ENCODE measurements at regions not wholly inside any gene's neighbourhood (a gene's known extent, or its start where the extent isn't known, plus 50 kb on each side); places are given as distances from the start of the nearest gene placed in this dataset.

GRCh38 chr6:2436410-2437154 lies 191.2 kb upstream of the GMDS start:
- no peak for TF ChIP-seq CTCF (IDR thresholded peaks at IDR 0.05; ENCODE audit: insufficient read depth, low read length)

DNA sequence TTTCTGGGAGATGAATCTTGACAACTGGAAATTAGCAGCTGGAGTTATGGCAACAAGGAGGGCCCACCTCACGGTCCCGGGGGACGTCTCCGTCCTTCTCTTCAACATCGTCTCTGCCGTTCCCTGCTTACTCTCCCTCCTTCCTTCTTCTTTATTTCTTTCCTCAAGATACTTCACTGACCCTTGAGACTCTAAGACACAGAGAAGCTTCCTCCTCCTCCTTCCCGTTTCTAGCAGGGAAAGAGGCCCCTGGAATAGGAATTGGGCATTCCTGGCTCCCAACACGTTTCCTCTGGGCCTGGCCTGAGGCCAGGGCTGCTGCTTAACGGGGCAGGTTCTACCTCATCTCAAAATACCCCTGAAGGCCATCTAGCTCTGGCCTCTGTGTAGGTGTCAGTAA lies 189.9 kb upstream of the GMDS start:
- H3K4me3 ChIP-seq (ENCODE audit: low read depth, low read length): no peak overlapping the region
- no peak for TF ChIP-seq CTCF (IDR thresholded peaks at IDR 0.05; ENCODE audit: insufficient read depth, low read length)
- DNase-seq (ENCODE audit: low read depth): no peak

More at GRCh38 chr6:2436410-2437154, 191.2 kb upstream of the GMDS start:
- DNase-seq (ENCODE audit: low read depth): no peak
- no peak overlapping the region for H3K4me3 ChIP-seq (ENCODE audit: low read depth, low read length)

GRCh38 chr6:2434912-2435311 lies 189.5 kb upstream of the GMDS start:
- TF ChIP-seq CTCF (IDR thresholded peaks at IDR 0.05; ENCODE audit: insufficient read depth, low read length): no peak
- DNase-seq (ENCODE audit: low read depth): no peak

DNA sequence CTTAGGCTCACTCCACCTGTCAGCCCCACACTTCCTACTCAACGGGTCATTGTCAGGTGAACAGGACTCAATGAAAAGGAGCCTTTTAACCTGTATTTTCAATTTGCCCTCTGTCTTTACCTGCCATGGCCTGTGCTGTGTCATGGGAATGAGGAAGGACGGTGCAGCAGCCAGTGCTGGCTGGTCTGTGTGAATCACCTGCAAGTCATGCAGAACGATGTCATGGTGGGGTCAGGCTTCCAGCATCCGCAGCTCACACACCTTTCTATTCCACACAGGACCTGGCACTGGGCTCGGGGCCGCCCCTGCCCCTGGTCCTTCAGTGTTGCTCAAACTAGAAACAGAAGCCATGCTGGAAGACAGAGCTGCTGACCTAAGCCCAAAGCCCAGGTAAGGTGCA lies 188.7 kb upstream of the GMDS start:
- H3K4me3 ChIP-seq (ENCODE audit: low read depth, low read length): no peak overlapping the region
- DNase-seq (ENCODE audit: low read depth): no peak
- no peak for TF ChIP-seq CTCF (IDR thresholded peaks at IDR 0.05; ENCODE audit: insufficient read depth, low read length)

More at GRCh38 chr6:2434912-2435311, 189.5 kb upstream of the GMDS start:
- H3K4me3 ChIP-seq (ENCODE audit: low read depth, low read length): no peak overlapping the region

GRCh38 chr6:2433711-2434110 lies 188.3 kb upstream of the GMDS start:
- no peak for TF ChIP-seq CTCF (IDR thresholded peaks at IDR 0.05; ENCODE audit: insufficient read depth, low read length)
- no peak overlapping the region for H3K4me3 ChIP-seq (ENCODE audit: low read depth, low read length)
- no peak for DNase-seq (ENCODE audit: low read depth)

DNA sequence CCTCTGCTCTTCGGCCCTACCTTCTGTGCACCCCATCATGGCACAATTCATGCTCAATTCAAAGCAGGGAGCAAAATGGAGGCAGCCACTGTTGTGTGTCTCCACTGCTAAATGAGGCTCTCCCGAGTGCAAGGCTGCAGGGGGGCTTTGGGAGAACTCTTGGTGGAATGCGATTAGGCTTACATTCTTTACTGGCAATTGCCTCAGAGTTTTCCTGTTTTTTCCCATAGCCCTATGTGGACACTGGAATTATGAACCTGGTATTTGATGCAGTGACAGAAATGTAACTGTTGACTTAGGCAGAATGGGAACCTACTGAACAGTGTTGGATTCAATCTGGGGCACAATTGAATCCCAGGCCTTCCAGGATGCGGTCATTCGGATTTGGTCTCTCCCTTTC lies 187.9 kb upstream of the GMDS start:
- no peak overlapping the region for H3K4me3 ChIP-seq (ENCODE audit: low read depth, low read length)
- DNase-seq (ENCODE audit: low read depth): no peak
- TF ChIP-seq CTCF (IDR thresholded peaks at IDR 0.05; ENCODE audit: insufficient read depth, low read length): no peak

- peak; percentile 87 for DNase-seq (ENCODE audit: low read depth)
- no peak overlapping the region for H3K4me3 ChIP-seq (ENCODE audit: low read depth, low read length)
- TF ChIP-seq CTCF (IDR thresholded peaks at IDR 0.05; ENCODE audit: insufficient read depth, low read length): no peak
These were observed 186.9 kb upstream of the GMDS start for GRCh38 chr6:2432292-2432691.
